Mesendoderm (in vitro differentiated cells): ENCODE measurements at regions not wholly inside any gene's neighbourhood (a gene's known extent, or its start where the extent isn't known, plus 50 kb on each side); places are given as distances from the start of the nearest gene placed in this dataset.
A peak's percentile ranks its signal among the peaks of the same experiment; 100 is the strongest.

ENCODE experiments used
- DNase-seq: peaks from one replicate; pipeline ENCODE4 v3.0.0; 2013
- H2AK5ac ChIP-seq: 2 replicates; pipeline ENCODE4 v1.6.1; 2013; ENCODE audit warnings: low read length, inconsistent platforms
- H2BK120ac ChIP-seq: 2 replicates; pipeline ENCODE4 v1.6.1; 2013; ENCODE audit warnings: low read depth, mild to moderate bottlenecking, low read length, moderate library complexity, mixed read lengths
- H2BK15ac ChIP-seq: replicated peaks from 2 replicates; pipeline ENCODE4 v1.6.1; 2013; ENCODE audit warnings: low read depth, mild to moderate bottlenecking, moderate library complexity
- H2BK5ac ChIP-seq: 2 replicates; pipeline ENCODE4 v1.6.1; 2013; ENCODE audit warnings: low read length, inconsistent platforms
- H3K18ac ChIP-seq: 2 replicates; pipeline ENCODE4 v1.6.1; 2013; ENCODE audit warnings: mild to moderate bottlenecking, low read length, mixed read lengths
- H3K23ac ChIP-seq: one replicate; pipeline ENCODE4 v1.6.1; 2013; ENCODE audit warnings: low read length
- H3K27ac ChIP-seq: 2 replicates; pipeline ENCODE4 v1.5.1; 2013; ENCODE audit warnings: low read depth, mild to moderate bottlenecking, inconsistent platforms, low read length, moderate library complexity
- H3K27me3 ChIP-seq: 2 replicates; pipeline ENCODE4 v1.6.1; 2013; ENCODE audit warnings: low read length, control low read depth, mild to moderate bottlenecking, inconsistent platforms; ENCODE audit not compliant: insufficient read depth, poor library complexity
- H3K36me3 ChIP-seq: 2 replicates; pipeline ENCODE4 v1.6.1; 2013; ENCODE audit warnings: low read length, inconsistent platforms; ENCODE audit not compliant: control insufficient read depth, insufficient read depth
- H3K4ac ChIP-seq: one replicate; pipeline ENCODE4 v1.6.1; 2013; ENCODE audit warnings: low read depth, mild to moderate bottlenecking, low read length, moderate library complexity
- H3K4me1 ChIP-seq: 2 replicates; pipeline ENCODE4 v1.6.1; 2013; ENCODE audit warnings: low read depth, low read length, inconsistent platforms; ENCODE audit not compliant: control insufficient read depth
- H3K4me2 ChIP-seq: 2 replicates; pipeline ENCODE4 v1.6.1; 2013; ENCODE audit warnings: low read length
- H3K4me3 ChIP-seq: 2 replicates; pipeline ENCODE4 v1.5.1; 2013; ENCODE audit warnings: mild to moderate bottlenecking, low read length
- H3K56ac ChIP-seq: one replicate; pipeline ENCODE4 v1.6.1; 2013; ENCODE audit warnings: low read length
- H3K79me1 ChIP-seq: 2 replicates; pipeline ENCODE4 v1.6.1; 2013; ENCODE audit warnings: low read length, inconsistent platforms
- H3K79me2 ChIP-seq: 2 replicates; pipeline ENCODE4 v1.6.1; 2013; ENCODE audit warnings: mild to moderate bottlenecking, low read length; ENCODE audit not compliant: control insufficient read depth, insufficient read depth
- H3K9ac ChIP-seq: 2 replicates; pipeline ENCODE4 v1.6.1; 2013; ENCODE audit warnings: low read length, inconsistent platforms
- H4K5ac ChIP-seq: one replicate; pipeline ENCODE4 v1.6.1; 2013; ENCODE audit warnings: low read length
- H4K8ac ChIP-seq: one replicate; pipeline ENCODE4 v1.6.1; 2013; ENCODE audit warnings: low read depth, mild to moderate bottlenecking, control low read depth, low read length, moderate library complexity
- WGBS: extraction: QIAGEN DNeasy Blood & Tissue Kit; methylation state at CpG from one replicate; pipeline ENCODE4 v1.1.7; 2013; ENCODE audit warnings: low lambda C conversion rate, missing lambda C conversion rate; ENCODE audit not compliant: insufficient coverage; ENCODE audit errors: extremely low coverage; 5-methylcytosine and 5-hydroxymethylcytosine counted together

DNA sequence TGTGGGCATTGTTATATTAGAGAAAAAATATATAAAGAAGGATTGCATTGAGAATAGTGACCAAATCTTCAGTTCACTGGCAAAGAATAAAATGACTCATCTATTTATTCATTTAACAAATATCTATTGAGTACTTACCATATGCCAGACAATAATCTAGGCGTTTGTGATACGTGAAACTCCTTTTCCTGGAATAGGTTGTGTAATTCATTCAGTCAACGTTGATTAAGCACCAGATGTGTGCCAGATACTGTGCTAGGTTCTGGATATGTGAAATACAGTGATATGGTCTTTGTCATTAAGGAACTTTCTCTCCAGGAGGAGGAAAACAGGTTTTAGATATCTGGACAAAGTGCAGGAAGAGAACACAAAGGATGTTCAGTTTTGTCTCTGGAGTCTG is 344.5 kb downstream of the RWDD3 start:
- Histone ChIP-seq H4K8ac (no peak overlapping the region), H3K4me1 (no peaks in the 10 kb centered on the region), H3K79me1 (no peaks in the 10 kb centered on the region), H3K27ac (no peak overlapping the region), H3K79me2 (no peaks in the 10 kb centered on the region), H3K4me2 (no peak overlapping the region), H3K9ac (no peak overlapping the region), H3K27me3 (no peaks in the 10 kb centered on the region), H3K4ac (no peak overlapping the region), H3K18ac (no peak overlapping the region), H3K23ac (no peak overlapping the region), H2BK15ac (no peak overlapping the region), H3K36me3 (no peaks in the 10 kb centered on the region), H3K56ac (no peak overlapping the region), H2BK120ac (no peak overlapping the region), H4K5ac (no peak overlapping the region), H2AK5ac (no peak overlapping the region), H2BK5ac (no peak overlapping the region), H3K4me3 (no peak overlapping the region)
- WGBS: no CpG with 5 or more reads among the region's 3 CpGs
- no peak for DNase-seq

DNA sequence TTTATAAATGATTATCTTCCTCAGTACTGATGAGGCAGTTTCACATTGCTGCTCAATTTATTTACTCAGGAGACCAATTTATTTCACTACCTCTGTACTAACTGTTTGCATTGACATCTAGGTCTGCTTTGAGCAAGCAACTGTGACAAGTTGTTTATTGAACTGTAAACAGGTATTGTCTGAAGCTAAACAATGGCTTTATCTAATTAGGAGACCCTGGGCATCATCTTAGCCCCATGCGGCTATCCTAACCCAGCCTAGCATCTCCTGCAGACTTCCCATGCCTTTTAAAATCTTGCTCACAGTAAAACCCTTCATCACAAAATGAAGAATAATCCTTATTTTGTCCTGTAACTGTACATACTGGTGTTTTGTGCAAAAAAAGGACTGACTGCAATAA is 348.2 kb downstream of the RWDD3 start:
- Histone ChIP-seq H4K8ac (no peak overlapping the region), H3K4ac (no peak overlapping the region), H3K56ac (no peak overlapping the region), H3K36me3 (no peaks in the 10 kb centered on the region), H3K4me1 (no peaks in the 10 kb centered on the region), H3K27ac (no peak overlapping the region), H4K5ac (no peak overlapping the region), H3K18ac (no peak overlapping the region), H3K4me3 (no peak overlapping the region), H2BK15ac (no peak overlapping the region), H2BK5ac (no peak overlapping the region), H2BK120ac (no peak overlapping the region), H2AK5ac (no peak overlapping the region), H3K4me2 (no peak overlapping the region), H3K79me1 (no peaks in the 10 kb centered on the region), H3K79me2 (no peaks in the 10 kb centered on the region), H3K27me3 (no peaks in the 10 kb centered on the region), H3K9ac (no peak overlapping the region), H3K23ac (no peak overlapping the region)
- WGBS: no CpG with 5 or more reads among the region's 1 CpG
- DNase-seq: peak; percentile 4

DNA sequence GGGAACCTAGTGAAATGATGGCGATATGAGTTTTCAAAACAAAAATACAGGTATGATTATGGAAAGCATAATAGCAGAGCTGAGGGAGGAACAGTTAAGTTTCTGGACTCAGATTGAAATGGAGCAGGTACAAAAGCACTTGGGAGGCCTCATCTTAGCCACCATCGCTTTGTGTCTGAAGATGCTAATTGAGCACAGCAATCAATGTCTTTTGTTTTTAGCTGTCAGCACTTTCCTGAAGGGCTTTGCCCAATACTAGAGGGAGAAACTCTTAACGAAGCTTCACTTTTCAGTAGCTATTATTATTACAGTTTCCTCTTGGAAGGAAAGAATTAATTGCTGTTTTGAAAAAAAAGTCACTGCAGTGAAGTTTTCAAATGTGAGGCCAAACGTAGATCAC is 348.7 kb downstream of the RWDD3 start:
- Histone ChIP-seq H2AK5ac (no peak overlapping the region), H3K56ac (no peak overlapping the region), H3K27me3 (no peaks in the 10 kb centered on the region), H2BK120ac (no peak overlapping the region), H3K23ac (no peak overlapping the region), H3K4me2 (no peak overlapping the region), H3K79me1 (no peaks in the 10 kb centered on the region), H3K4me3 (no peak overlapping the region), H2BK15ac (no peak overlapping the region), H3K27ac (no peak overlapping the region), H4K8ac (no peak overlapping the region), H3K4ac (no peak overlapping the region), H3K9ac (no peak overlapping the region), H3K4me1 (no peaks in the 10 kb centered on the region), H4K5ac (no peak overlapping the region), H3K36me3 (no peaks in the 10 kb centered on the region), H3K79me2 (no peaks in the 10 kb centered on the region), H2BK5ac (no peak overlapping the region), H3K18ac (no peak overlapping the region)
- WGBS: no CpG with 5 or more reads among the region's 4 CpGs
- DNase-seq: peak; percentile 5

DNA sequence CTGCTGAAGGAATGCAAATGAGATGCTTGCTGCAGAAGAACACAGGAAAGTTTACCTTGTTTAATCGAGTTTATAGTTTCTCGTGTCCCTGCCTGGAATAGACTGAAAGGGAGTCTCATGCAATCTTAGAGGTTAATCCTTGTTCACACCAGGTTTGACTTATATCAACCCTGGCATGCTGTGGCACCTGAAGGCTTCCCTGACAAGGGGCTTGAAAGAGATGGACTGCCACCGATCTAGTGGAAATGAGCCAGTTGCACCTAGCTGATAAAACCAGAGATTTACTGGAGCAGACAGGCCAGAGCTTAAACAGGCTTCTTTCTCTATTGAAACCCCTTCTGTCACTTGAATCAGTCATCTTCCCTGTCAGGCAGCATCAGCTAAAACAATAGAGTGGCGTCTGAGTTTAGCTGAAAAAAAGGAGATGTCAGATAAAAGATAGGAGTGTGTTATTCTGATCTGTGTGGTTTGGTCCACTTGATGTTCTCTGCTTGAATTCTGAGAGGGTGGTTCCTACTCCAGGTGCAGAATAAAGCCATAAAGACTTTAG is 349.7 kb downstream of the RWDD3 start:
- no peak overlapping the region for H3K4me2 ChIP-seq
- peak; percentile 13 for DNase-seq

DNA sequence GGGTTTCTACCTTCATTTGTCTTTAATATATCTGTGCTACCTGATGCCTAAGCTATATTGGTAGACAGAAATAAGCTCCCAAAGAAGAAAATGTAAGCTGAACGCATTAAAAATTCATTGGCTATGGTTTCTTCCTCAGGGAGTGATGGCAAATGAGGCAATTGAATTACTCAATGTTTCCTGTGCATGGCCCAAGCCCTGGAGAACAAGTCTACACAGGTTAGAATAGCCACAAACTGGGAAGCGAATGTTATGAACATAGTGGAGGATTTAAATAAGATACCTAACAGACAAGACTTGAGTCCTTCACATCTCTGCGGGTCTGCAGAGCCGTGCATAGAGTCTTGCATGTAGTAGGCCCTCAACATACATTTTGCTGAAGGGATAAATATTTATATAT is 350.3 kb downstream of the RWDD3 start:
- Histone ChIP-seq H3K9ac (no peak overlapping the region), H3K27ac (no peak overlapping the region), H3K56ac (no peak overlapping the region), H4K8ac (no peak overlapping the region), H3K4me1 (no peaks in the 10 kb centered on the region), H3K4me2 (no peak overlapping the region), H2BK5ac (no peak overlapping the region), H2BK15ac (no peak overlapping the region), H4K5ac (no peak overlapping the region), H3K27me3 (no peaks in the 10 kb centered on the region), H3K18ac (no peak overlapping the region), H3K36me3 (no peaks in the 10 kb centered on the region), H2AK5ac (no peak overlapping the region), H3K79me1 (no peaks in the 10 kb centered on the region), H3K4me3 (no peak overlapping the region), H2BK120ac (no peak overlapping the region), H3K4ac (no peak overlapping the region), H3K23ac (no peak overlapping the region), H3K79me2 (no peaks in the 10 kb centered on the region)
- WGBS: no CpG with 5 or more reads among the region's 4 CpGs
- no peak for DNase-seq

More for the DNA sequence above, 349.7 kb downstream of the RWDD3 start:
- H3K18ac ChIP-seq: no peak overlapping the region
- H3K9ac ChIP-seq: no peak overlapping the region
- H2BK120ac ChIP-seq: no peak overlapping the region
- no peak overlapping the region for H3K56ac ChIP-seq
- H3K23ac ChIP-seq: no peak overlapping the region
- no peak overlapping the region for H3K4ac ChIP-seq
- no peaks in the 10 kb centered on the region for H3K27me3 ChIP-seq
- no peaks in the 10 kb centered on the region for H3K36me3 ChIP-seq
- no CpG with 5 or more reads among the region's 4 CpGs for WGBS
- no peak overlapping the region for H2AK5ac ChIP-seq
- no peak overlapping the region for H4K5ac ChIP-seq
- H4K8ac ChIP-seq: no peak overlapping the region
- no peak overlapping the region for H2BK5ac ChIP-seq
- no peak overlapping the region for H3K4me3 ChIP-seq
- H3K27ac ChIP-seq: no peak overlapping the region
- no peaks in the 10 kb centered on the region for H3K4me1 ChIP-seq
- no peak overlapping the region for H2BK15ac ChIP-seq
- H3K79me2 ChIP-seq: no peaks in the 10 kb centered on the region
- H3K79me1 ChIP-seq: no peaks in the 10 kb centered on the region

DNA sequence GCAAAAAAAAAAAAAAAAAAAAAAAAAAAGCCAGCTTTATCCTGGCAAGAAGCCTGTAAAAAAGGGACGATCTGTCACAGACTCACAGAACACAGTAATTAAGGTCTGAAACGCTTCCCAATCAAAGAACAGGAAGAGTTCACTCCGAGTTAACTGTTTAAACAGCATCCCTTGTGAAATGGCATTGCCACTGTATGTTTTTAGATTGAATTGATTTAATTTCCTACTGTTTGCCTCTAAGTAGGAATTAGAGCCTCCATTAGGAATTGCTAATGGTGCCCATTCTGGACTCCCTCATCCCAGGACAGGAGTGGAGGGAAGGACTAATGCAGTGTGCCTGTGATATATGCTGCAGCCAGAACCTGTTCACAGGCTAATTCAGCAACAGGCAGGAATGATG is 370.8 kb downstream of the RWDD3 start:
- H4K8ac ChIP-seq: no peak overlapping the region
- H3K4ac ChIP-seq: no peak overlapping the region
- H3K36me3 ChIP-seq: no peaks in the 10 kb centered on the region
- no peaks in the 10 kb centered on the region for H3K27me3 ChIP-seq
- H3K4me1 ChIP-seq: no peaks in the 10 kb centered on the region
- no peak for DNase-seq
- no peak overlapping the region for H4K5ac ChIP-seq
- no peak overlapping the region for H3K4me2 ChIP-seq
- H2BK15ac ChIP-seq: no peak overlapping the region
- no peak overlapping the region for H2BK5ac ChIP-seq
- H3K27ac ChIP-seq: no peak overlapping the region
- no peak overlapping the region for H3K18ac ChIP-seq
- no peak overlapping the region for H3K4me3 ChIP-seq
- H3K9ac ChIP-seq: no peak overlapping the region
- no peak overlapping the region for H3K23ac ChIP-seq
- H2AK5ac ChIP-seq: no peak overlapping the region
- H3K79me2 ChIP-seq: no peaks in the 10 kb centered on the region
- WGBS: no CpG with 5 or more reads among the region's 3 CpGs
- no peak overlapping the region for H2BK120ac ChIP-seq
- H3K79me1 ChIP-seq: no peaks in the 10 kb centered on the region
- H3K56ac ChIP-seq: no peak overlapping the region
